GM12892 (cell line): ENCODE measurements at regions not wholly inside any gene's neighbourhood (a gene's known extent, or its start where the extent isn't known, plus 50 kb on each side); places are given as distances from the start of the nearest gene placed in this dataset.
"Not testable (repeated sequence)": the region's sequence is repeated elsewhere in the genome, so short reads cannot be mapped to it uniquely, and the experiment has no call there.

Experiments
- POLR2A ChIP-seq: IDR thresholded peaks from 2 replicates; pipeline ENCODE4 v1.6.1; 2011; ENCODE audit warnings: low read depth, low read length, control low read depth
- POLR2AphosphoS5 ChIP-seq: IDR thresholded peaks from 2 replicates; pipeline ENCODE4 v1.6.1; 2011; ENCODE audit warnings: low read depth, low read length, control low read depth
- TAF1 ChIP-seq: IDR thresholded peaks from 2 replicates; pipeline ENCODE4 v1.6.1; 2011; ENCODE audit warnings: low read depth, mild to moderate bottlenecking, control low read depth, low read length, borderline replicate concordance

DNA sequence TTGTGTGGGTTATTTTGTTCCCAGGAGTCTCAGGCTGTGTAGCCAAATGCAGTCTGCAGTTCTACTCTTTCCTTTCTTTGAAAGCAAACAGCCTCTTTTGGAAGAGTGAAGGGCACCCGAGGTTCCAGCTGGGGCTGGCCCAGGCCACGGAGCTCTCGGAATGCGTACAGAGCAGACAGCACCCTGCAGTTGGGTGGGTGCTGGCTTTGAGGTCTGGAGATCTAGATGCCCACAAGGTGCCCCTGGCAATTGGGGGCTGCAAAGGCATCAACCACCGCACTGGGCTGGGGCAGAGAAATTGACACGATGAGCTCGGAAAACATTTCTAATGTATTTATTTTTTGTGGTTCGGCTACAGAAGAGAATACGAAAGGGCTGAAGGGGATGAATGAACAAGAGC lies 191.6 kb upstream of the ZNF469 start:
- TF ChIP-seq TAF1, POLR2AphosphoS5, POLR2A: not testable (repeated sequence)
